ENCODE measurements at regions not wholly inside any gene's neighbourhood (a gene's known extent, or its start where the extent isn't known, plus 50 kb on each side); places are given as distances from the start of the nearest gene placed in this dataset.

DNA sequence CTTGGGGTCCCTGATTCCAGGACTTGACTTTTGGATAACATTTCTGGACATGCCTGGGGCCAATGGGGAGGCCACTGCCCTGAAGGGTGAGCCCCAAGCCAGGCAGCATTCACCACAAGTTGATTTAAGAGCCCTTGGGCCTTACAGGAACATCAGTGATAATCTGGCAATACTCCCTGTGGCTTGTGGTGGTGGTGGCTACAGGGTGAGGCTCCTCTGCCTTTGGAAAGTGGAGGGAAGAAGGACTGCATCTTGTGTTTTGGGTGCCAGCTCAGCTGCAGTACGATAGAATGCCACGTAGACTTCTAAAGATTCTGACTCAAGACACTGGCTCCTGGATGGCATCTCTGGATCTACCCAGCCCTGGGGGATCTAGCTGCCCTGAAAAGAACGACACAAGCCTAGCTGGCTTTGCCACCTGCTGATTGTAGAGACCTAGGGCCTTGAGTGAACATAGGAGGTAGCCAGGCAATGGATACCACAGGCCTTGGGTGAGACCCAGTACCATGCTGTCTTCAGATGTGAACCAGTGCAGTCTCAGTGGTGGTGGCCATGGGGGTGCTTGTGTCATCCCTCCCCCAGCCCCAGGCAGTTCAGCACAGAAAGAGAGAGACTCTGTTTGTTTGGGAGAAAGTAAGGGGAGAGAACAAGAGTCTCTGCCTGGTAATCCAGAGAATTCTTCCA is 79.0 kb upstream of the DAP start:
- DNase-seq, result no peak

GRCh38 chr5:10839118-10839517 is 78.1 kb upstream of the DAP start:
- no peak for DNase-seq

- DNase-seq, result no peak
These were observed 77.0 kb upstream of the DAP start for GRCh38 chr5:10838038-10838437.

DNA sequence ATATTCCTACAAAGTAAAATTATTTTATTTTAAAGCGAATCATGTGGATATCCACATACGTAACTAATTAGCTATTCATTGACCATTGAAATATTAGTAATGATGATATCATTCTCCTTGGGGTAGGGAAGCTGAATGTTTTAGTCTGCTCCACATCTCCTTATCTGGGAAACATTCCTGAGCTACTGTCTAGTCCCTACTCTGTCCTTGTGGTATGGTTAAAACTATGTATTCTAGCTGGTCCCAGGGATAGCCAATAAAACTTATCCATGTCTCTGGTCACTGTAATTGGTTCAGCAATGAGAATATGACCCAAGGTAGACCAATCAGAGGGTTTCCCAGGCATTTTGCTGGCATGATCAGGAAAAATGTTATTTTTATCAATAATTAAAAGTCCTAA is 76.0 kb upstream of the DAP start:
- no peak for DNase-seq

DNA sequence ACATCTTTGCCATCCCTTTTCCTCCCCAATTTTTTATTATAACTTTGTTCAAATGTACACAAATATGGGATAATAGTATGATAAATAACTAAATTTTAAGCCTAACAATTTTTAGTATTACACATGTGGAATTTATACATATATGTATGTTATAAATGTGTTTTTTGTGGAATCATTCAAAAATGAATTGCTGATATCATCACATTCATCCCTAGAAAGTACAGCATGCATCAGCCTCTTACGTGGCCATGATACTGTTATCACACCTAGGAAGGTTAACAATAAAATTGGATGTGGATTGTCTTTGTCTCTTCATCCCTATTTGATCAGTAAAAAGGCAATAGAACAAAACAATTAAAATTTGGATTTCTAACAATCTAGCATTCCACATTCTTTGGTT is 73.7 kb upstream of the DAP start:
- DNase-seq, result no peak

- DNase-seq, result no peak
These were observed 72.0 kb upstream of the DAP start for GRCh38 chr5:10832987-10833386.

GRCh38 chr5:10832421-10832820 is 71.4 kb upstream of the DAP start:
- DNase-seq, result no peak

GRCh38 chr5:10831419-10831818 is 70.4 kb upstream of the DAP start:
- no peak for DNase-seq

- no peak for DNase-seq
These were observed 67.2 kb upstream of the DAP start for GRCh38 chr5:10828241-10828640.

DNA sequence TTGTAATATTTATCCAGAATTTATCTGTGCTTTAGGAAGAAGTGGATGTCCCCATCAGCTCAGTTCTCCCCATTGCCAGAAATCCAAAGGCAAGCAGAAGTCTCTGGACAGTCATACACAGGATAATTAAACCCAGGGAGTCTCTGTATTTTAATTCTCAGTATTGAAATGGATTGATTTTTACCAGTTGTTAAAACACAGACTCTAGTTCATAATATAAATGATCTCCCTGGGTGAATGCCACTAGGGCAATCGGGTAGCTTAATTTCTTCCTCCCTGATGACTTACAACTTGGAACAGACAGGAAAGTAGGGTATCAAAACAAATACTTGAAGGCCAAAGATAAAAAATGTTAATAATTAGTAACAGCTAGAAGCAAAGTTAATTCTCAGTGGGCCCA is 66.5 kb upstream of the DAP start:
- DNase-seq, result no peak

DNA sequence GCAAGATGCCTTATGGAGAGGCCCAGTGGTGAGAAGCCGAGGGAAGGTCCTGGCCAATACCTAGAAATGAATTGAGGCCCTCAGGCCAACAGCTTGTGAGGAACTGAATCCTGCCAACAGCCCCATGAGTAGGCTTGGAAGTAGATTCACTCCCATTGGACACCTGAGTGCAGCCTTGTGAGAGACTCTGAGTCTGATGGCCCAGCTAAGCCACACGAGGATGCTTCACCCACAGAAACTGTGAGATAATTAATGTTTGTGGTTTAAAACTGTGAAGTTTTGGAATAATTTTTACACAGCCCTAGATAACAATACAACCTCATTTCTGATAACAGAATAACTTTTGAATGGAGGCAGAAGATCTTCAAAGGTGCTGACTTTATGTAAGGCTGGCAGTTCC is 65.9 kb upstream of the DAP start:
- no peak for DNase-seq

- no peak for DNase-seq
These were observed 65.0 kb upstream of the DAP start for GRCh38 chr5:10825897-10826644.

GRCh38 chr5:10812218-10812617 is 51.2 kb upstream of the DAP start:
- no peak for DNase-seq

Measured in NCI-H2107 (cell line).